Smooth muscle cell (in vitro differentiated cells): ENCODE measurements at regions not wholly inside any gene's neighbourhood (a gene's known extent, or its start where the extent isn't known, plus 50 kb on each side); places are given as distances from the start of the nearest gene placed in this dataset. TPM values are rescaled to one million over a fixed set of nuclear protein-coding genes. Genes with fewer than 3 reads are reported as not detected.

Experiments
- DNase-seq: peaks from one replicate; lab custom pipeline; 2025; ENCODE audit not compliant: unreplicated experiment; lab: John Stamatoyannopoulos, UW
- H2AFZ ChIP-seq: fragments of 200-600 bp; sonication (generic); 2 replicates; pipeline ENCODE4 v1.6.0; 2016; ENCODE audit warnings: antibody characterized with exemption, low read depth, mild to moderate bottlenecking
- H3F3A ChIP-seq: fragments of 200-600 bp; sonication (generic); 2 replicates; pipeline ENCODE4 v1.6.0; 2017; ENCODE audit warnings: antibody characterized with exemption, low read depth
- H3K27ac ChIP-seq: fragments of 200-600 bp; sonication (generic); 2 replicates; pipeline ENCODE4 v1.5.1; 2016; ENCODE audit warnings: low read depth, mild to moderate bottlenecking
- H3K27me3 ChIP-seq: fragments of 200-600 bp; sonication (generic); 2 replicates; pipeline ENCODE4 v1.6.1; 2016; ENCODE audit warnings: low read depth, mild to moderate bottlenecking
- H3K36me3 ChIP-seq: fragments of 200-600 bp; sonication (generic); 2 replicates; pipeline ENCODE4 v1.5.1; 2016; ENCODE audit warnings: low read depth
- H3K4me1 ChIP-seq: fragments of 200-600 bp; sonication (generic); 2 replicates; pipeline ENCODE4 v1.5.1; 2016; ENCODE audit warnings: low read depth
- H3K4me2 ChIP-seq: fragments of 200-600 bp; sonication (generic); 2 replicates; pipeline ENCODE4 v1.6.0; 2016; ENCODE audit warnings: mild to moderate bottlenecking
- H3K4me3 ChIP-seq: fragments of 200-600 bp; sonication (generic); 2 replicates; pipeline ENCODE4 v1.5.1; 2016; ENCODE audit warnings: mild to moderate bottlenecking
- H3K79me2 ChIP-seq: fragments of 200-600 bp; sonication (generic); 2 replicates; pipeline ENCODE4 v1.6.0; 2016; ENCODE audit warnings: low read depth, mild to moderate bottlenecking
- H3K9ac ChIP-seq: fragments of 200-600 bp; sonication (generic); 2 replicates; pipeline ENCODE4 v1.6.0; 2016; ENCODE audit warnings: low read depth
- H3K9me3 ChIP-seq: fragments of 200-600 bp; sonication (generic); replicated peaks from 2 replicates; pipeline ENCODE4 v1.5.1; 2016; ENCODE audit warnings: low read depth
- H4K20me1 ChIP-seq: fragments of 200-600 bp; sonication (generic); 2 replicates; pipeline ENCODE4 v1.6.0; 2016; ENCODE audit warnings: low read depth
- WGBS: methylation state at CpG from one replicate; pipeline ENCODE4 v1.1.7; 2016; ENCODE audit warnings: low lambda C conversion rate; 5-methylcytosine and 5-hydroxymethylcytosine counted together
- small RNA-seq: library from RNA; depleted of rRNA; stranded (forward); fragments of <200 nt; gene quantifications from one replicate; pipeline ENCODE3, GENCODE V24; 2014
- TF ChIP-seq, protein P1 (sequence below): fragments of 200-600 bp; sonication (generic); IDR thresholded peaks from 2 replicates; pipeline ENCODE4 v1.5.1; 2017; ENCODE audit warnings: borderline replicate concordance, mild to moderate bottlenecking, antibody characterized with exemption; ENCODE audit not compliant: insufficient read depth, poor library complexity, severe bottlenecking

DNA sequence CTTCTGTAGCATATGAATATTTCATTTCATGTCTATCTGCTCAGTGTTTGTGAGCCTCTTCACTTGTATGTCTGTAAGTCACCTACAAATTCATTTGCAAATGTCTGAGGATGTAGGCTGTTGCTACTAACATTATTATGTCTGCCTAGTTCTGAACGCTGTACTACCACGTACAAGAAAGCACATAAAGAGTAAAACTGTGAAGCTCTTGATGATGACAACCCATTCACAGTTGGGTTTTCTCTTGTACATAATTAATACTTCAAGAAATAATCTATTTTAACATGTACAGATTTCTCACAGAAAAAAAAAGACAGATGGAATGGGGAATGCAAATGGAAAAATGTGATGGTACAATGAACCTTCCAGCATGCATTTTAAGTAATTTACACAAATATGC, 64.3 kb upstream of the CPNE8 start:
- no peak overlapping the region for H3K4me3 ChIP-seq
- 47% methylated on average over 2 of the region's 2 CpGs for WGBS
- DNase-seq, result no peak
- H3K27me3 ChIP-seq, result no peaks in the 10 kb centered on the region
- no peak overlapping the region for H3K4me2 ChIP-seq
- H3K27ac ChIP-seq, result no peak overlapping the region
- H3K79me2 ChIP-seq, result no peaks in the 10 kb centered on the region
- H2AFZ ChIP-seq, result no peak overlapping the region
- H4K20me1 ChIP-seq, result no peaks in the 10 kb centered on the region
- TF ChIP-seq, protein P1, sequence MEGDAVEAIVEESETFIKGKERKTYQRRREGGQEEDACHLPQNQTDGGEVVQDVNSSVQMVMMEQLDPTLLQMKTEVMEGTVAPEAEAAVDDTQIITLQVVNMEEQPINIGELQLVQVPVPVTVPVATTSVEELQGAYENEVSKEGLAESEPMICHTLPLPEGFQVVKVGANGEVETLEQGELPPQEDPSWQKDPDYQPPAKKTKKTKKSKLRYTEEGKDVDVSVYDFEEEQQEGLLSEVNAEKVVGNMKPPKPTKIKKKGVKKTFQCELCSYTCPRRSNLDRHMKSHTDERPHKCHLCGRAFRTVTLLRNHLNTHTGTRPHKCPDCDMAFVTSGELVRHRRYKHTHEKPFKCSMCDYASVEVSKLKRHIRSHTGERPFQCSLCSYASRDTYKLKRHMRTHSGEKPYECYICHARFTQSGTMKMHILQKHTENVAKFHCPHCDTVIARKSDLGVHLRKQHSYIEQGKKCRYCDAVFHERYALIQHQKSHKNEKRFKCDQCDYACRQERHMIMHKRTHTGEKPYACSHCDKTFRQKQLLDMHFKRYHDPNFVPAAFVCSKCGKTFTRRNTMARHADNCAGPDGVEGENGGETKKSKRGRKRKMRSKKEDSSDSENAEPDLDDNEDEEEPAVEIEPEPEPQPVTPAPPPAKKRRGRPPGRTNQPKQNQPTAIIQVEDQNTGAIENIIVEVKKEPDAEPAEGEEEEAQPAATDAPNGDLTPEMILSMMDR, result no peak
- H3F3A ChIP-seq, result no peaks in the 10 kb centered on the region
- H3K36me3 ChIP-seq, result no peaks in the 10 kb centered on the region
- H3K9ac ChIP-seq, result no peak overlapping the region
- no peaks in the 10 kb centered on the region for H3K4me1 ChIP-seq
- no peaks in the 10 kb centered on the region for H3K9me3 ChIP-seq

DNA sequence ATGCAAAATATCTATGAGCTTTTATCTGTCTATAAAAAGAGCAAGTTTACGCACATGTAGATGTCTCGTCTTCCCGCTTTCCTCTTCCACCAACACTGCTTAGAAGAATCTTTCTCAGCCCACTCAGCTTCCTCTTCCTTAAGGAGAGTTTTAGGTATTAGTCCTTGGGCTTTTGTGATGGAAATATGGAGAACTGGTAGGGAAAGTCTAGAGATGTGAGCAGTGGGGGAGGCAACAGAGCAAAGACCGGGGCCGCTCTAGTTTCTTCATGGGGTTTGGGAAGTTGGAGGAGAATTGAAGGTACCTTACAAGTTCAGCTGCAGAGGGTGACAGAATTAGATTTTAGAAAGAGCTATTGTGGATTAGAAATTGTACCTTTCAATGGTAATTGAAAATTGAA, 56.3 kb upstream of the CPNE8 start:
- Histone ChIP-seq H2AFZ (no peak overlapping the region), H3K4me3 (no peak overlapping the region), H3K27ac (no peak overlapping the region), H4K20me1 (no peaks in the 10 kb centered on the region), H3K9ac (no peak overlapping the region), H3K79me2 (no peaks in the 10 kb centered on the region), H3K27me3 (no peaks in the 10 kb centered on the region), H3F3A (no peaks in the 10 kb centered on the region), H3K4me1 (no peaks in the 10 kb centered on the region), H3K36me3 (no peaks in the 10 kb centered on the region), H3K9me3 (no peaks in the 10 kb centered on the region), H3K4me2 (no peak overlapping the region)
- DNase-seq, result no peak
- 83% methylated on average over 5 of the region's 5 CpGs for WGBS
- TF ChIP-seq, protein P1, result no peak

DNA sequence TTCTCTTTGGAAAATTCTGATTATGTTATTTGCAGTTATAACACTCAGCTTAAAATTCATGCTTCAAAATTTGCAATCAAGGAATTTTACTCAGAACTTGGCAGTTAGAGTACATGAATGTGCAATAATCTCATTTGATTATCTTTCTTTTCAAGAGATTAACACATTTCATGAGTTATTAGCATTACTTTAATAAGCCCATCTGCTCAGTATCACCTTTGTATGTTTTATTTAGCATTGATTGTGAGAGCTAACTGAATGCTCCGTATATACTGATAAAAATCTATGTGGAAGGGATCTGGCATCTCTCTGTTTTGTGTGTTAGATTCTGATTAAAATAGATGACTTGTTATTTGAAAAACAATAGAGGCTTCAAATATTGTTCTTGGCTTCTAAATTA, 55.6 kb upstream of the CPNE8 start:
- Histone ChIP-seq H3K4me2 (no peak overlapping the region), H2AFZ (no peak overlapping the region), H3K27me3 (no peaks in the 10 kb centered on the region), H3K4me3 (no peak overlapping the region), H4K20me1 (no peaks in the 10 kb centered on the region), H3K27ac (no peak overlapping the region), H3F3A (no peaks in the 10 kb centered on the region), H3K9ac (no peak overlapping the region), H3K36me3 (no peaks in the 10 kb centered on the region), H3K4me1 (no peaks in the 10 kb centered on the region), H3K9me3 (no peaks in the 10 kb centered on the region), H3K79me2 (no peaks in the 10 kb centered on the region)
- 70% methylated on average over 1 of the region's 1 CpG for WGBS
- no peak for DNase-seq
- TF ChIP-seq, protein P1, result no peak

DNA sequence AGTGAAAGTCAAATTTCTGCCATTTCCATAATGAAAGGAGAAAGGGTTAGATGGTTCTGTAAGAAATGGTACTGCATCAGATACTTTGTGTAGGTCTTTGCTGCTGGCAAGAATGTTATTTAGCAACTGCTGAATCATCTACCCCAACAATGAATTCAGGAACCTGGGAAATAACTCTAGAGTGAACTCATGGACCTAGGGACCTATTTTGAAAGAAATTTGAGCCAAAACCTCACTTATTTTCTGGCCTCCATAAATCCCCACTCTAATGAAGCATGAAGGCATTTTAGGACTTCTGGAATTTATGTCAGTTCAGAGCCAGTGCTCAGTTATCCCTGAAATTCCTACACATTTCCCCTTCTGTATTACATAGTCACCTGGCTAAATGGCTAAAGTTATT, 50.9 kb upstream of the CPNE8 start:
- no peak overlapping the region for H3K27ac ChIP-seq
- no peaks in the 10 kb centered on the region for H3K36me3 ChIP-seq
- H4K20me1 ChIP-seq, result no peaks in the 10 kb centered on the region
- H2AFZ ChIP-seq, result no peak overlapping the region
- H3K4me1 ChIP-seq, result no peaks in the 10 kb centered on the region
- no peaks in the 10 kb centered on the region for H3K79me2 ChIP-seq
- no peaks in the 10 kb centered on the region for H3K9me3 ChIP-seq
- no peak overlapping the region for H3K4me3 ChIP-seq
- no peaks in the 10 kb centered on the region for H3K27me3 ChIP-seq
- TF ChIP-seq, protein P1, result no peak
- H3K4me2 ChIP-seq, result no peak overlapping the region
- H3F3A ChIP-seq, result no peaks in the 10 kb centered on the region
- DNase-seq, result no peak
- H3K9ac ChIP-seq, result no peak overlapping the region

Small RNA genes in the stretch of these regions (small RNA-seq; reads per million reads assigned to genes)
- gene AC084373.1, result not detected
